ENCODE measurements at regions not wholly inside any gene's neighbourhood (a gene's known extent, or its start where the extent isn't known, plus 50 kb on each side); places are given as distances from the start of the nearest gene placed in this dataset.

DNA sequence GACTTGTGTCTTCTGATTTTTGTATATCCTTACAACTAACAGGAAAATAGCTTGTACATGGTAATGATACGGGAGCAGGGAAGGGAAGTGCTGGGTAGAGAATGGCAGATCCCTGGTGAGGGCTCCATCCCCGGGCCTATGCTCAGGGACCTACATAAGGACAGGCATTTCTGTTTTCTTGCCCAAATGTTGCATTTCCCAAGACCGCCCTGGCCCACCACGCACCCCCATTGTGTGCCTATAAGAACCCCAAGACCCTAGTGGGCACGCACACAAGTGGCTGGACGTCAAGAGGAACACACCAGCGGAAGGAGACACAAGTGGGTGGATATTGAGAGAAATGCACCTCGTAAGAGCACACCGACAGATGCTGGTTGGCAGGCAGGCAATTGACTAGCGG, 616.3 kb upstream of the MAN1A1 start:
- H3K27me3 ChIP-seq (ENCODE audit: control insufficient read depth in 1 of 2, insufficient read depth in 2 of 2, low read length in 2 of 2): no peaks in the 10 kb centered on the region
- intact Hi-C loops (cut with micrococcal nuclease; ENCODE audit: unreplicated experiment): no loop called here
- H3K79me2 ChIP-seq (ENCODE audit: insufficient read depth, low read length): no peaks in the 10 kb centered on the region
- ATAC-seq (no peak), FAIRE-seq (no peak), DNase-seq (ENCODE audit: low spot score) (no peak)
- H3K36me3 ChIP-seq (replicated peaks in 1 of 2; ENCODE audit: control insufficient read depth in 1 of 2, insufficient read depth in 2 of 2, low read length in 2 of 2): no peaks in the 10 kb centered on the region
- CTCF ChIA-PET (ENCODE audit: low intra/inter-chr PET ratio, low total read pairs): no interaction called here
- H3K9me3 ChIP-seq (ENCODE audit: low read length): no peaks in the 10 kb centered on the region
- in situ Hi-C loops (cut with HindIII; ENCODE audit: extremely low pct_ligation_motif_present, low pct_unique_long_range_greater_than_20kb): no loop called here
- WGBS (ENCODE audit: low lambda C conversion rate): 53% methylated on average over 10 of the region's 10 CpGs
- POLR2A ChIA-PET: no interaction called here
- H3K4me1 ChIP-seq (ENCODE audit: insufficient read depth, low read length): no peaks in the 10 kb centered on the region
- H3K4me2 ChIP-seq (ENCODE audit: low read depth, low read length): no peak overlapping the region
- BruUV-seq (replicated peaks): no TSS peak
- H3K4me3 ChIP-seq (replicated peaks in 1 of 3; ENCODE audit: insufficient read depth in 1 of 3, low read depth in 2 of 3, low read length in 3 of 3): no peak overlapping the region
- H2AFZ ChIP-seq (ENCODE audit: low read length): no peak overlapping the region
- H3K9ac ChIP-seq (ENCODE audit: insufficient read depth, low read depth, low read length): no peak overlapping the region
- H3K27ac ChIP-seq (ENCODE audit: extremely low read length, insufficient read depth, low read length): no peak overlapping the region
- no peaks in the 10 kb centered on the region for H4K20me1 ChIP-seq (ENCODE audit: insufficient read depth, low read length)
- TF ChIP-seq CREM (IDR thresholded peaks at IDR 0.05): no peak
- TF ChIP-seq CREM (CRISPR knock-in tag; IDR thresholded peaks at IDR 0.05): no peak
- TF ChIP-seq ZNF737 (CRISPR knock-in tag; IDR thresholded peaks at IDR 0.05; ENCODE audit: borderline replicate concordance): no peak
- TF ChIP-seq, protein P1, sequence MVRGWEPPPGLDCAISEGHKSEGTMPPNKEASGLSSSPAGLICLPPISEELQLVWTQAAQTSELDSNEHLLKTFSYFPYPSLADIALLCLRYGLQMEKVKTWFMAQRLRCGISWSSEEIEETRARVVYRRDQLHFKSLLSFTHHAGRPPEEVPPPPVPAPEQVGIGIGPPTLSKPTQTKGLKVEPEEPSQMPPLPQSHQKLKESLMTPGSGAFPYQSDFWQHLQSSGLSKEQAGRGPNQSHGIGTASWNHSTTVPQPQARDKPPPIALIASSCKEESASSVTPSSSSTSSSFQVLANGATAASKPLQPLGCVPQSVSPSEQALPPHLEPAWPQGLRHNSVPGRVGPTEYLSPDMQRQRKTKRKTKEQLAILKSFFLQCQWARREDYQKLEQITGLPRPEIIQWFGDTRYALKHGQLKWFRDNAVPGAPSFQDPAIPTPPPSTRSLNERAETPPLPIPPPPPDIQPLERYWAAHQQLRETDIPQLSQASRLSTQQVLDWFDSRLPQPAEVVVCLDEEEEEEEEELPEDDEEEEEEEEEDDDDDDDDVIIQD (CRISPR knock-in tag; IDR thresholded peaks at IDR 0.05; ENCODE audit: low read depth): no peak
- TF ChIP-seq ZNF329 (CRISPR knock-in tag; IDR thresholded peaks at IDR 0.05; ENCODE audit: low read depth): no peak
- TF ChIP-seq, protein P2, sequence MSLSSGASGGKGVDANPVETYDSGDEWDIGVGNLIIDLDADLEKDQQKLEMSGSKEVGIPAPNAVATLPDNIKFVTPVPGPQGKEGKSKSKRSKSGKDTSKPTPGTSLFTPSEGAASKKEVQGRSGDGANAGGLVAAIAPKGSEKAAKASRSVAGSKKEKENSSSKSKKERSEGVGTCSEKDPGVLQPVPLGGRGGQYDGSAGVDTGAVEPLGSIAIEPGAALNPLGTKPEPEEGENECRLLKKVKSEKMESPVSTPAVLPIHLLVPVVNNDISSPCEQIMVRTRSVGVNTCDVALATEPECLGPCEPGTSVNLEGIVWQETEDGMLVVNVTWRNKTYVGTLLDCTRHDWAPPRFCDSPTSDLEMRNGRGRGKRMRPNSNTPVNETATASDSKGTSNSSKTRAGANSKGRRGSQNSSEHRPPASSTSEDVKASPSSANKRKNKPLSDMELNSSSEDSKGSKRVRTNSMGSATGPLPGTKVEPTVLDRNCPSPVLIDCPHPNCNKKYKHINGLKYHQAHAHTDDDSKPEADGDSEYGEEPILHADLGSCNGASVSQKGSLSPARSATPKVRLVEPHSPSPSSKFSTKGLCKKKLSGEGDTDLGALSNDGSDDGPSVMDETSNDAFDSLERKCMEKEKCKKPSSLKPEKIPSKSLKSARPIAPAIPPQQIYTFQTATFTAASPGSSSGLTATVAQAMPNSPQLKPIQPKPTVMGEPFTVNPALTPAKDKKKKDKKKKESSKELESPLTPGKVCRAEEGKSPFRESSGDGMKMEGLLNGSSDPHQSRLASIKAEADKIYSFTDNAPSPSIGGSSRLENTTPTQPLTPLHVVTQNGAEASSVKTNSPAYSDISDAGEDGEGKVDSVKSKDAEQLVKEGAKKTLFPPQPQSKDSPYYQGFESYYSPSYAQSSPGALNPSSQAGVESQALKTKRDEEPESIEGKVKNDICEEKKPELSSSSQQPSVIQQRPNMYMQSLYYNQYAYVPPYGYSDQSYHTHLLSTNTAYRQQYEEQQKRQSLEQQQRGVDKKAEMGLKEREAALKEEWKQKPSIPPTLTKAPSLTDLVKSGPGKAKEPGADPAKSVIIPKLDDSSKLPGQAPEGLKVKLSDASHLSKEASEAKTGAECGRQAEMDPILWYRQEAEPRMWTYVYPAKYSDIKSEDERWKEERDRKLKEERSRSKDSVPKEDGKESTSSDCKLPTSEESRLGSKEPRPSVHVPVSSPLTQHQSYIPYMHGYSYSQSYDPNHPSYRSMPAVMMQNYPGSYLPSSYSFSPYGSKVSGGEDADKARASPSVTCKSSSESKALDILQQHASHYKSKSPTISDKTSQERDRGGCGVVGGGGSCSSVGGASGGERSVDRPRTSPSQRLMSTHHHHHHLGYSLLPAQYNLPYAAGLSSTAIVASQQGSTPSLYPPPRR (CRISPR knock-in tag; IDR thresholded peaks at IDR 0.05; ENCODE audit: borderline replicate concordance): no peak
- TF ChIP-seq, protein P3, sequence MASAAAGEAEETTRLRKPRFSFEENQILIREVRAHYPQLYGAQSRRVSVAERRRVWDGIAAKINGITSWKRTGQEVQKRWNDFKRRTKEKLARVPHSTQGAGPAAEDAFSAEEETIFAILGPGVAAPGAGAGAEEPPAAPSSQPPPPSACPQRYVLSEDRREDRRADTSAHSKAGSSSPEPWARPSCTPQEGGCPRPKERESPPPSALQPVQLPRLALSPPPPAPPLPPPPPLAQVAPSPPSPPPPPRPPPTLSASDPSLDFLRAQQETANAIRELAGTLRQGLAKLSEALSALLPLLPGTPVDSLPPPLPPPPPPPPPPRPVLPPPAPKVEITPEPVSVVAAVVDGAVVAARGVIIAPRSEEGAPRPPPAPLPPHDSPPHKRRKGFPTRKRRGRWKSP (CRISPR knock-in tag; IDR thresholded peaks at IDR 0.05): no peak
- TF ChIP-seq, protein P4, sequence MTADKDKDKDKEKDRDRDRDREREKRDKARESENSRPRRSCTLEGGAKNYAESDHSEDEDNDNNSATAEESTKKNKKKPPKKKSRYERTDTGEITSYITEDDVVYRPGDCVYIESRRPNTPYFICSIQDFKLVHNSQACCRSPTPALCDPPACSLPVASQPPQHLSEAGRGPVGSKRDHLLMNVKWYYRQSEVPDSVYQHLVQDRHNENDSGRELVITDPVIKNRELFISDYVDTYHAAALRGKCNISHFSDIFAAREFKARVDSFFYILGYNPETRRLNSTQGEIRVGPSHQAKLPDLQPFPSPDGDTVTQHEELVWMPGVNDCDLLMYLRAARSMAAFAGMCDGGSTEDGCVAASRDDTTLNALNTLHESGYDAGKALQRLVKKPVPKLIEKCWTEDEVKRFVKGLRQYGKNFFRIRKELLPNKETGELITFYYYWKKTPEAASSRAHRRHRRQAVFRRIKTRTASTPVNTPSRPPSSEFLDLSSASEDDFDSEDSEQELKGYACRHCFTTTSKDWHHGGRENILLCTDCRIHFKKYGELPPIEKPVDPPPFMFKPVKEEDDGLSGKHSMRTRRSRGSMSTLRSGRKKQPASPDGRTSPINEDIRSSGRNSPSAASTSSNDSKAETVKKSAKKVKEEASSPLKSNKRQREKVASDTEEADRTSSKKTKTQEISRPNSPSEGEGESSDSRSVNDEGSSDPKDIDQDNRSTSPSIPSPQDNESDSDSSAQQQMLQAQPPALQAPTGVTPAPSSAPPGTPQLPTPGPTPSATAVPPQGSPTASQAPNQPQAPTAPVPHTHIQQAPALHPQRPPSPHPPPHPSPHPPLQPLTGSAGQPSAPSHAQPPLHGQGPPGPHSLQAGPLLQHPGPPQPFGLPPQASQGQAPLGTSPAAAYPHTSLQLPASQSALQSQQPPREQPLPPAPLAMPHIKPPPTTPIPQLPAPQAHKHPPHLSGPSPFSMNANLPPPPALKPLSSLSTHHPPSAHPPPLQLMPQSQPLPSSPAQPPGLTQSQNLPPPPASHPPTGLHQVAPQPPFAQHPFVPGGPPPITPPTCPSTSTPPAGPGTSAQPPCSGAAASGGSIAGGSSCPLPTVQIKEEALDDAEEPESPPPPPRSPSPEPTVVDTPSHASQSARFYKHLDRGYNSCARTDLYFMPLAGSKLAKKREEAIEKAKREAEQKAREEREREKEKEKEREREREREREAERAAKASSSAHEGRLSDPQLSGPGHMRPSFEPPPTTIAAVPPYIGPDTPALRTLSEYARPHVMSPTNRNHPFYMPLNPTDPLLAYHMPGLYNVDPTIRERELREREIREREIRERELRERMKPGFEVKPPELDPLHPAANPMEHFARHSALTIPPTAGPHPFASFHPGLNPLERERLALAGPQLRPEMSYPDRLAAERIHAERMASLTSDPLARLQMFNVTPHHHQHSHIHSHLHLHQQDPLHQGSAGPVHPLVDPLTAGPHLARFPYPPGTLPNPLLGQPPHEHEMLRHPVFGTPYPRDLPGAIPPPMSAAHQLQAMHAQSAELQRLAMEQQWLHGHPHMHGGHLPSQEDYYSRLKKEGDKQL (CRISPR knock-in tag; IDR thresholded peaks at IDR 0.05; ENCODE audit: low read depth): no peak
- TF ChIP-seq, protein P5, sequence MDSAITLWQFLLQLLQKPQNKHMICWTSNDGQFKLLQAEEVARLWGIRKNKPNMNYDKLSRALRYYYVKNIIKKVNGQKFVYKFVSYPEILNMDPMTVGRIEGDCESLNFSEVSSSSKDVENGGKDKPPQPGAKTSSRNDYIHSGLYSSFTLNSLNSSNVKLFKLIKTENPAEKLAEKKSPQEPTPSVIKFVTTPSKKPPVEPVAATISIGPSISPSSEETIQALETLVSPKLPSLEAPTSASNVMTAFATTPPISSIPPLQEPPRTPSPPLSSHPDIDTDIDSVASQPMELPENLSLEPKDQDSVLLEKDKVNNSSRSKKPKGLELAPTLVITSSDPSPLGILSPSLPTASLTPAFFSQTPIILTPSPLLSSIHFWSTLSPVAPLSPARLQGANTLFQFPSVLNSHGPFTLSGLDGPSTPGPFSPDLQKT (CRISPR knock-in tag; IDR thresholded peaks at IDR 0.05; ENCODE audit: borderline replicate concordance): no peak
- no peak for TF ChIP-seq MIER2 (CRISPR knock-in tag; IDR thresholded peaks at IDR 0.05)
- TF ChIP-seq MAFK (conservative IDR thresholded peaks at IDR 0.05 in 1 of 2, IDR thresholded peaks at IDR 0.05 in 1 of 2; ENCODE audit: low read length in 2 of 2): no peak
